Head of caudate nucleus (tissue), 42 donors: ENCODE measurements at regions not wholly inside any gene's neighbourhood (a gene's known extent, or its start where the extent isn't known, plus 50 kb on each side); places are given as distances from the start of the nearest gene placed in this dataset.

Experiments used
- DNase-seq, 42 donors: peaks; one replicate each; pipeline versions ENCODE4 v3.0.0 to v3.0.0-alpha.2; 2020 to 2021; ENCODE audit warnings: mixed read lengths in 7 of 42
- intact Hi-C: fragments of 100-400 bp; cut with DNase I; formaldehyde crosslinking; loops from one replicate; pipeline ENCODE4 v1.15.0; 2022

DNA sequence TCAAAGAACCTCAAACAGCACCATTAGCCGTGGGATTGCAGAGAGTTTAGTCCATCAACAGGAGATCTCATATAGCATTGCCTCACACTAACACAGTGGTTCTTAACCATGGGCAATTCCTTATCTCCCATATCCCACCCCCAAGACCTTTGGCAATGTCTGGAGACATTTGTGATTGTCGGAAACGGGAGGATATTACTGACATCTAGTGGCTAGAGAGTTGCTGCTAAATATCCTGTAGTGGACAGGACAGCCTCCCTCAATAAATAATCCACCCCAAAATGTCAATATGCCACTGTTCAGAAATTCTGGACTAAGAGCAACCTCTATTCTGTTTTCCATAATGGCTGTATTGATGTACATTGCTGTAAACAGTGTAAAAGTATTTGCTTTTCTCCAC lies 210.1 kb upstream of the CCN2 start:
- intact Hi-C loops, result loop anchor here (5.0 to 10.0 kb wide), 2 partner anchors 206 to 239 kb away; partner anchors contain the start of gene CCN2
- peak in 10 of 42 donors; percentile 6 to 64 (median 13) for DNase-seq

DNA sequence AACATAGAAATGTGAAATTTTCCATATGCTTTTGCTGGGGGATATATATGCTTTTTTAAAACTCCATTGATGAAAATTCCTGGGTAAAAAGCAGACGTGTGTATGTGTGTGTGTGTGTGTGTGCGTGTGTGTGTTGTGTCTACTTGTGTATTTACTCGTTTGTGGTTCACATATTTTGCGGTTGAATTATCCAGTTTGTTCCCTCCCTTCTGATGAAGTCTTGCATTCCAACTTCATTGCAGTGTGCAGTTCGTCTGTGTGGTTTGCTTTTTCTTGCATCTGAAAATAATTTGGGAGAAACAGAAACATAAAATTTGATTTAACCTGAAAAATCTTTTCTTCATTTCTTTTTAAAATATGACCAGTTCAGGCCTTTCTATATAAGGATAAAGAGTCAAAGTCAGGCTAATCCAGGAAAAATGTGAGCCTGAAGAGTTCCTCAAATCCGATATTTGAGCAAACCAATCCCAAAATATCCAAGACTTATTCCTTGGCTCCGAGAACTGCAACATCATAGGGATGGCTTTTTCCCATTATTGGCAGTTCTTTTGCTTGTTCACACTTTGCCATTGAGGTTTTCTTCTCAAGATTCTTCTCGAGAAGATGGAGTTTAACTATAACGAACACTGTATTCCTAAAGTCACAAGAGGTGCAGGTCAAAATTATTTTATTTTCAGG lies 202.2 kb upstream of the CCN2 start:
- no peak for DNase-seq
- intact Hi-C loops, result no loop called here

DNA sequence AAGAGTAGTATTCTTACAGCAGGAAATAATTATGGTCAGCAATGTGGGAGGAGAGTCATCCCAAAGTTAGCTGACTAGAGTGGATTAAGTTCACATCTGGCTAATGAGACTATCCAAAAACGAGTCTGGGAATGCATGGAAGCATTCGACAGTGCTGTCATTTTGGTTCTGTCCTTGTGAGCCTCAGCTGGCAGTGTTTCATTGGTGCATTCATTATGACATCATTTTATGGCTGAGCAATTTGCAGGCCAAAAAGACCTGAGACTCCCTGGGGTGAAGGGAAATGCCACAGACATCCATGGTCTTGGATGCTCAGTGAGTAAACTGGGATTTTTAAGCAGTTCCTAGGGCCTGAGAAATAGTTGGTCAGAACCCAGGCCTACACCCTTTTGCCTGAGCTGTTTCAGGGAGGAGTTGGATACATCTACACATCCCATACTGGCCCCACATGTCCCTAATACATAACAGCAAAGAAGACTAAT lies 196.4 kb upstream of the CCN2 start:
- intact Hi-C loops, result no loop called here
- DNase-seq, result no peak

DNA sequence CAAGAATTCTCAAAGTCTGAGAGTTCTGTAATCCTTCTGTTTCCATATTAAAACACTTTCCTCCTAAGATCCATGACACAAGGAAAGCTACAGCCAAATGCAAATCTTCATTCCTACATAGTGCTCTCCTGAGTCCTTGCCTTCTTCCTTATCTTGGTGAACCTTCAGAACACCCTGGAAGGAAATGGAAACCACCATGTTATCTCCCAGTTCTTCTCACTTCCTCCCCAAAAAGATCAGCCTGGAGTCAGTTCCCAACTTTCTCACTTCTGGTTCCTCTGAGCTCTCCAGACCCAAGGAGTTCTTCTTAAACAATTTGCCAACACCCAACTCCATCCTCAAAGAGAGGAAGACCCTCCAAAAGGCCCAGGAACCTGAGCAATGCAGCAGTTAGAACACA lies 193.3 kb upstream of the CCN2 start:
- no peak for DNase-seq

DNA sequence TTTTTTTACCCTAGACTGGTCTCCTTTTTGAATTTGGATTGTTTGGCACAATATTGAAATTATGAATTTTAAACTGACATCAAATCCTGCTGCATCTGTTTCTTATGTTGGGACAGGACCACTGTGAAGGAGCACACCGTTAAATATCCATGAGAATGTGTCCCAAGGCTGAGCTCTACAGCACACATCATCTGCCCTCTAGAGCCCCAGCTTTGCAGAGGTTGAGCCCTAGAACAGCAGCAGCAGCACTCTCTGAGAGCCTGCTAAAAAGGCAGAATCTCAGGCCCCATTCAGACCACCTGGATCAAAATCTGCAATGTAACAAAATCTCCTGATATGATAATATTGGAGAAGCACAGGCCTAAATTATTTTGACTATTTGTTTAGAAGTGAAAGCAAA lies 192.1 kb upstream of the CCN2 start:
- intact Hi-C loops, result no loop called here
- DNase-seq, result no peak

More for the DNA sequence above, 193.3 kb upstream of the CCN2 start:
- intact Hi-C loops, result no loop called here

DNA sequence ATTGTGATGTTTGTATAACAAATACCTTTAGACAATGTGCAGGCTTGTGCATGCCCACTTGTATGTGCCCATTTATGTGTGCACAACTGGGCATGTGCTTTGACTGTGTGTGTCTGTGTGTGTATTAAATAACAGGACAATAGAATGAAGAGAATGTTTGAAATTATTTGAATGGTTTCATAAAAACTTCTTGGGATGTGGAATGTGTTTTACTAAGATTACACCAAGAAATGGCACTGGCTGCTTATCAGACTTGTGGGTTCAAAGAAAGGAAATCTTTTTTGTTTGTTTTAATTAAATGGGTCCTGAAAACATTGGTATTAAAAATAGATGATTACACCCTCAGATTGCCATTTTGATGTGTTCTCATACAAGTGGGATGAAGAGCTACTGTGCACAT lies 191.6 kb upstream of the CCN2 start:
- DNase-seq, result no peak
- intact Hi-C loops, result no loop called here

DNA sequence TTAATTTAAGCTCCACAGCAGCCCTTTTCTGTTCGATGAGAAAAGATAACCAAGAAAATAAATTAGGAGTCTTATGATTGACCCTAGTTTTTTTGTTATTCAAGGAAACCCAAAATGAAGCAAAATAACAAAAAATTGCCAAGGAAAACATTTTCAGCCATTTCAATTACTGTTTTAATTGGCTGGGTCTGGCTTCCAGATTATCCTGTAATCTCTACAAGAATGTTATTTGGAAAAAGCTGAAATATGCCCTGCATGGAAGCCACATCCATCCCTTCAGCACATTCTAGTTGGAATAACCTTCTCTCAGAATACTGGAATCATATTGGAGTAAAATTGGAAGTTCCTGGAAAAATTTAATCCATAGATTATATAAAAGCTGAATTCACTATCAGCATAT lies 191.1 kb upstream of the CCN2 start:
- intact Hi-C loops, result no loop called here

DNA sequence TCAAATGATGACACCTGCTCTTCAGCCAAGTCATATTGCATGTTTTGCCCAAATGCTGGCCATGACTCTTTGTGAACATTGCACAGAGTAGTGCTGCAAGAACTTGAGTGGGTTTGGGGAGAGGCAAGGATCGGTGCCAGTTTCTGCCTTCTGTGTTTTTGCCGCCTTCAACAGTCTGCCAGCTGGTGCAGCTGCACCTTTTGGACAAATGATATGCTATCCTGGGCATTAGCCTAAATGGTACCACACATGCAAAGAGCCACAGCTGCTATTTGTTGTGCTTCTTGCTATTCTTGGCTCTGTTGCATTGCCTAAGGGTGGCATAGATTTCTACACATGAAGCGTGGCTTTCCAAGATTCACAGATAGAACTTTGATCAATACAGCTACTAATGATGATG lies 189.0 kb upstream of the CCN2 start:
- intact Hi-C loops, result no loop called here
- DNase-seq, result no peak

More for the DNA sequence above, 191.1 kb upstream of the CCN2 start:
- no peak for DNase-seq

DNA sequence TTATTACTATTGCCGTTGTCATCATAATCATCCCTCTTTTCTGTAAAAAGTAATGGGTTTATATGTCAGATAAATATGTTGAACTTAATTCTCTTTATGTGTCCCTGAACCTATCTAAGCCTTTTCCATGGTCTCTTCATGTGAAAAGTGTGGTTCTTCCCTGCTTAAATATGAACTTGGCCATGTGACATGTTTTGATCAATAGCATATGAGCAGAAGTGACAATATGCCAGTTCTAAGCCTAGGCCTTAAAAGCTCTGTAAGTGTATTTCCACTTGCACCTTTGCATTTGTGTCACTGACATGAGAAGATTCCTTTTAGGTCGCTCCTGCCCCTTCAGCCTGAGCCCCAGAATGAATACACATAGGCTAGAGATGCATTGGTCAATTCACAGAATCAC lies 188.4 kb upstream of the CCN2 start:
- intact Hi-C loops, result no loop called here
- DNase-seq, result no peak

DNA sequence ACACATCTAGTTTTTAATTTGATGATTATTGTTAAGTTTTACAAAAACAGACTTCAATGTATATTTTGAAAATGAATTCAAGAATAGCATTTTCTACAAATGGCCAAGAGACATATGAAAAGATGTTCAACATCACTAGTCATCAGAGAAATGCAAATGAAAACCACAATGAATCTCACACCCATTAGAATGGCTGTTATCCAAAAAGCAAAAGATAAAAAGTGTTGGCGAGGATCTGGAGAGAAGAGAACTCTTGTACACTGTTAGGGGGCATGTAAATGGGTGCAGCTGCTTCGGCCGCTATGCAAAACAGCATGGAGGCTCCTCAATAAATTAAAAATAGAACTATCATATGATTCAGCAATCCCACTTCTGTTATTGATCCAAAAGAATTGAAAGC lies 185.8 kb upstream of the CCN2 start:
- intact Hi-C loops, result no loop called here
- no peak for DNase-seq

DNA sequence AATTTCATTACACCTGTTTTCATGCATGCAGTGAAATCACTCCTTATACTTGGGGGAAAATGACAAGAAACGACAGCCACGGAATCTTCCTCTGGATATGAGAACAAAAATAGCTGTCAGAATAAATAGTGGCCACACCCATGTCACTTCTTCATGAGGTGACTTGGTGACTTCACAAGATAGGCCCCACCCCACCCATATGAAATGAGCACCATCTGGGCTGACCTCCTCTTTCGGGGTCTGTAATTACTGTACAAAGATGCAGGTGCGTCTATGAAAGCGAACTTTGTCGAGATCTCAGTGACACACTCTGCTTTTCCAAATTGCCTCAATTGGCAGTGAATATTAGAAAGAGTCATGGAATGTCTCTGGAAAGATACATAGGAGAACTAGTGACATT lies 184.2 kb upstream of the CCN2 start:
- no peak for DNase-seq
- intact Hi-C loops, result no loop called here

DNA sequence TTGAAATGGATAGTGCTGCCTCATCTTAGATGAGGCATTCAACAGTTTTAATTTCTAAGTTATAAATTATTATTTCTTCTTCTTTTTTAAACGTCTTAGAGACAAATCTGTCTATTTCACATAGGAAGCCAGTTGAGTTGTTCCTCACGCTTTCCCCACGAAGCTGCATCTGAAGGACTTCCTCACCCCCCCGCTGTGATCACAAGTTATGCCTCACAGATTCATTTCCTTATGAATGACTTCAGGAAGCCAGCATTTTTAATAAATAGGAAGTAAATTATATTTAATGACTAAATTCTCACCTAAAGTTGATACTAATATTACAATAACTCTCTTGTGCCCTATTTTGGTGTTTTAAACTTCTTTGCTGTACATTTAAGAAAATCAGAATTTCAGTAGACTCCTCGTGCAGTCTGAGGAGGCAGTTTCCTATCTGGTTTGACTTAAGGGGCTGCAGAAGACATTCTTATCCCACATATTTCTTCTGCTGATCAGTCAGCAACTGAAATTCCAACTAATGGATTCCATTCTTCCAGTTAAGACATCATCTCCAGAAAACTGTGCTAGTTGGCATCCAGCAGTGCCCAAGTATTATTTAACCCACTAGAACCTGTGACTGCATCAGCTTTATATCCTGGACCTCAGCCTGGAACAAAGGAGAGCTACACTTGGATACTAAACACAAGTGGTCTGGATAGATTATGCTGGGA lies 182.7 kb upstream of the CCN2 start:
- DNase-seq, result peak in 1 of 42 donors; percentile 14
- intact Hi-C loops, result no loop called here

DNA sequence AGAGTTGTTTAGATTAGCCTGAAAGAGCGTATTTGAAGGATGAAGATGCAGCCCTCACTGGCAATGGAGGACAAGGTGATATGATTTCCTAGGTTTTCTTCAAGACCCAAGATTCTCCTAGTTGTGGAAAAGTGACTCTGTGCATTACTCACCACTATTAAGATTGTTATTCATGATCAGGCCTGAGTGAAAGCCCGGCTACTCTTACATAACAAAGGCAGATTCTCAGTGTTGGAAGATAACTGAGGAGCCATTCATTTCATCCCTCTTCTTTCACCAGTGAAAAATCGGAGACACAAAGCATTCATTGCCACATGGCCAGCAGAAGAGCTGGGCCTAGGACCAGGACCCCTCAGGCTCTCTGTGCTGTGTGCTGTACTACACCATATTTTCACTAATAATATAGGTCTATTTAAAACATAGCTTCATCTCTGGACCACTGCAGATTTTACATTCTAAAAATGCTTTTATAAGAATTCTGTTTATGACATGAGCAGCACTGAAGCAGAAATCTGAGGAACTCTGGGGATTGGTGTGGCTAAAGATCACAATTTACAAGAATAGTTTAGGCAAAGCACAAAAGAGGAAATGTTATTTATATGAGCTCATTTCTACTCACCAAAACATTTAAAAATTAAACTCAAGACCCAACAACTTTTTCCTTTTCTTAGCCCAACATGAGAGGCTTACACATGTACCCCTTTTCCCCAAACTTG lies 181.9 kb upstream of the CCN2 start:
- intact Hi-C loops, result no loop called here

DNA sequence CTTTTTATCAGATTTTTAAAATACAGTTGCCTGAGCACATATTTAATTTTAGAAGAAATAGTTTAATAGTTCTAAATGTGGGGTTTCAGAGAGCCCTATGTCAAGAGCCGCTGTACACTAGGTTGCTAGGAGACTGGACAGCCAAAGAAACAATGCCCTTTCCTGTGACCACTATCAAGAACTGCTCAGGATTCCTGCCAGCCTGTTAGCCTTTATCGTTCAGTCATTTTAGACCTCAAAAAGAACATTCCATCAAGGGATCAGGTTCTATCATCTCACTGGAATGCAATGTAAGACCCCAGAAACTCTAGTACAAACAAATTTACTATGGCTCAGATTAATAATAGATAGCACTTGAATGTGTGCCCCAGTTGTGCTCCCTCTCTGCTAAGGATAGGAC lies 181.2 kb upstream of the CCN2 start:
- peak in 2 of 42 donors; percentile 17 to 25 for DNase-seq
- intact Hi-C loops, result no loop called here

More for the DNA sequence above, 181.9 kb upstream of the CCN2 start:
- peak in 29 of 42 donors; percentile 7 to 72 (median 38) for DNase-seq

DNA sequence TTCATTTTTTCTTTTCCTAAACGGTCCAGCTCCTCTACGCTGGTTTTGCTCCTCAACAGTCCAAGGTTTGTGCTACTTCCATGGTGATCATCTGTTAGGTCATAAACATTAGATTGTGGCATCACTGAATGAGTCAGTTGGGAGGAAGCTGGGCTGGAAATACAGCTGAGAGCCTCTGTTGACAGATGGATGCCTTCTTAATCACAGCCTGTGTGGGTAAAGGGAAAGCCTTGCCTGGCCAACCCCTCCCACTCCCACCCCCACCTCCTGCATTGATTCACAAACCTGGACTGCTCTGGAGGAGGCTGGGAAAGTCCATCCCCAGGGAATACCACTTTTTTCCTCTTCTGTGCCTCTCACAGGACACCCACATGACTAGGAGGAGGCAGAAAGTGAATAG lies 180.6 kb upstream of the CCN2 start:
- intact Hi-C loops, result no loop called here
- DNase-seq, result no peak

DNA sequence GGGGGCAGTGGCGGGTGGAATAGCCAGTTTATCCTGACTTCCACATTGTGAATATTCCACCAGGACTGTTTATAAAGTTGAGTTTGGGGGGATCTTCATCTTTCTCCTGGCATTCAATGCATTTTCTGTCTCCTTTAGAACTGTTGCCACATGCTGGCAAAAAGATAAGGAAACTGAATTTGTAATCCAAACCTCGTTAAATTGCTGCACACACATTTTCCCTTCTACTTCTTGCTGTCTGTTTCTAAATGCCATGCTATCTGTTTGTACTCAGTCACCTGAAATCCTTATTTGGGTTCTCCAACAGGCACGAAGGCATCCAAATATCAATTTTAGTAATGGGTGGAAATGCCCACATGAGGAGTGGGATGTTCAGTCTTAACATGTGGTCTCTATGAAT lies 180.2 kb upstream of the CCN2 start:
- intact Hi-C loops, result no loop called here
- no peak for DNase-seq

DNA sequence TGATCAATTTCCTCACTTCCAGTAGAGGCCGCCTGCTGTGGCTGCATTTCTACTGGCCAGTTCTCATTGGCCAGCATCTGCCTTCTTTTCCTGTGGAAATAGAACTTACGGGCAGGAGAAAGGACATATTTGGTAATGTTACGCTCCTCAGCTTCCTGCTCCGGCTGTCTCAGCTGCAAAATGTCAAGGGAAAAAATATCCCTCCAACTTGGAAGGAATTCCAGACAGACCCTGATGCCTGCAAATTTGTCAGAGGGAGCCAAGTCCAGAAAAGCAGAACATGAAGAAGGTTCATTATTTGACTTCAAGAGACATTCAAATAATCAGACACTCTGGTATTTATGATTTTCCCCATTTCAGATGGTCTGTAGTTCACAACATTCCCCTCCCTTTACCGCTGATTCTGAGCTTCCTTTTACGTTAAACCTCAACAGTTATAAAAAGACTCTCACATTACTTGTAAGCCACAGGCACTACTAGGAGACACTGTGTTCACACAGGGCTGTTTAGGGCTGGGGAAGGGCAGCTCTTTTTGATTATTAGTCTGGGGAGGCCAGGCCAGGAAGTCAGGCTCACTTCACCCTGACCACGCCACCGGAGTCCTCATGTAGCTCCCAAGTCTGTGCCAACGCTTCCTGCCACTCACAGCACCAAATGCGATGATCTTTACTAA lies 179.6 kb upstream of the CCN2 start:
- intact Hi-C loops, result no loop called here
- peak in 18 of 42 donors; percentile 6 to 56 (median 20) for DNase-seq

DNA sequence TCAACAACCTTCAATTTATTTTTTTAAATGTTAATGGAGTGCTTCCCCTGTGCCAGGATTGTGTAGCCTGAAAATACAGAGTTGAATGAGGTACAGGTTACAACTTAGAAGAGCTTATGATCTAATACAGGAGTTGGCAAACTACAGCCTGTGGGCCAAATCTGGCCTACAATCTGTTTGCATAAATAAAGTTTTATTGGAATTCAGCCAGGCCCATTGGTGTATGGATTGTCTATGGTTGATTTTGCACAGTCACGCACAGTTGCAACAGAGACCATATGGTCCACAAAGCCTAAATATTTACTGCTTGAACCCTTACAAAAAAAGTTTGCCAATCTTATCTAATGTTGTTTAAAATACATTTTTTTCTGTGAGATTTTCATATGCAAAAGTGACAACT lies 177.3 kb upstream of the CCN2 start:
- no peak for DNase-seq
- intact Hi-C loops, result no loop called here

DNA sequence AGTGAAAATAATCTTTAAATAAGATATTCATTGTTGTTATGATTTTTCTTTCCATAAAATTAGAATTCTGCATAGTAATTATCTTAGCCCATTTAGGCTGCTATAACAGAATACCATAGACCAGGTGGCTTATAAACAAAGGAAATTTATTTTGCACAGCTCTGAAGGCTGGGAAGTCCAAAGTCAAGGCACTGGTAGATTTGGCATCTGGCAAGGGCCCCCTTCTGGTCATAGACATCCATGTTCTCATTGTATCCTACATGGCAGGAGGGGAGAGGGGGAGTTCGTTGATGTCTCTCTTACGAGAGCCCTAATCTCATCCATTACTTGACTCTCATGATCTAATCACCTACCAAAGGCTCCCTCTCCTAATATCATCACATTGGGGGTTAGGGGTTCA lies 175.0 kb upstream of the CCN2 start:
- DNase-seq, result no peak
- intact Hi-C loops, result no loop called here

DNA sequence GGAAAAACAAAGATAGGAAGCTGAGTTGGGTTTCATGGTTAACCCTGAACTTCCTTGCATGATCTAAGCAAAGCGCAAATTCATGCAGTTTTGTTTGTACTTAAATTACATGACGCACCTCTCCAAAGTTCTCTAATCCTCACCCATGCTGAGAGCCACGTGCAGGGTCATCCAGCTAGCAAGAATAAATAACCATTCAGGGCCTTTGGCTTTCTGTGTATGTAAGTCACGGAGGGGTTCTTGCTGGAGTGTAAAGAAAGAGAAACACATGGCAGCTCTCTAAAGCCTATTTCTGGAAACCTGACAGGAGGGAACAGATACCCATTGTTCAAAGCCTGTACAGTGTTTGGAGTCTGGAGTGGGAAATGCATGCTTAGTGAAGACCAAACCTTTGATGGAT lies 171.7 kb upstream of the CCN2 start:
- peak in 28 of 42 donors; percentile 6 to 77 (median 38) for DNase-seq
- intact Hi-C loops, result no loop called here
